Brain pericyte (primary cell): ENCODE measurements at regions not wholly inside any gene's neighbourhood (a gene's known extent, or its start where the extent isn't known, plus 50 kb on each side); places are given as distances from the start of the nearest gene placed in this dataset.

ENCODE experiments used
- DNase-seq: peaks from one replicate; pipeline ENCODE4 v3.0.0-alpha.2; 2012; ENCODE audit warnings: low read depth, low spot score

DNA sequence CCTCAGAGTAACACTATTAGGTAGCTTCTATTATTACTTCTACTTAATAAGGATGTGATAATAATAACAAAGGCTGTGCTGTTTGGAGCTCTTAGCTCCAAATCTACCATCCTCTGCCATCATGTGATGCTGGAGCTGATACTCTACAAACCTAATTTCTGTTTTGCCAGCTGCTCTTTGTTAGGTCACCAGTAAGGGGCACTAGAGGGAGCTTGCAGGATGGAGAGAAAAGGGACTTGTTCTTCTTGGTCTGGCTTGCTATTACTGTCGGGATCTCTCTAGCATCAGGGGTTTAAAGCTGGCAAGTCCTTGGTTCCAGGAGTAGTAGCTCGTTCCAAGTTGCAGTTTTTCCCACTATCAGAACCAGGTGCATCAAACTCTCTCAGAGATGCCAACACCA, 194.9 kb upstream of the KBTBD8 start:
- no peak for DNase-seq

DNA sequence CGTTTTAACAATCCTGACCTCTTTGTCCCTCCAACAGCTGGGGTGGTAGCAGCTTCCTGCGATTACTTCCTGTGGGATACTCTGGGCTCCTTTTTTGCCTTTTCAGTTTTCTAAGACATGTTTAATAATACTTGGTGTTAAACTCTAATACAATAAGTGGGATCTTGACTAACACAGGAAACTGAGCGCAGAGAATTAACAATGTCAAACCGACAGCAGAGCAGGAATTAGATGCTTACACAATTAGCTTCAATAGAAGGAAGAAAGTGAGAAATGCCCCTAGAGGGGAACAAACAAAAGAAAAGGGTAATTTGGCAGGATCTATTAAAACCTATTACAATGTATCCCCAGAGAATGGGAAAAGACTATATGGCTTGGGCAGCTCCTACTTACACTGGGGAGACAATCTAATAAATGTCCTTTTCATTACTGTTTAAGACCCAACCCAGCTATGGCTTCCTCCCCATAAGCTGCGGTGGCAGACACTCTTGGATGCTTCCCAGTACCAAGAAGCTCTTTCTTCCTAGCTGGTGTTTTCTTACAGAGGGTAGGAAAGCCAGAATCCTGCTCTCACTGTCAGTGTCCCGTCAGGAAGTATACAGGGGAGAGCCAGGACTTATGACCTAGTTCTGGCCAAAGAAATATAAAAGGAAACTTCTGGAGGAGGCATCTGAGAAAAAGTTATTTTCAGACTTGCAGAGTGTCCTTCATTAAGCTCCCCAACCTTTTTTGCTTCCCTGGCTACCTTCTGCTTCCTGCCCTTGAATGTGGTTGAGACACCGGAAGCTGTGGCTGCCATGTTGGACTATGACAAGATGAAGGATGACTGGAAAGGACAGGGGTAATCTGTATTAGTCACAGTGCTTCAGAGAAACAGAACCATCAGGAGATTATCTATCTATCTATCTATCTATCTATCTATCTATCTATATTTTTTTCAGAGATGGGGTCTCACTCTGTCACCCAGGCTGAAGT, 194.1 kb upstream of the KBTBD8 start:
- DNase-seq = no peak

DNA sequence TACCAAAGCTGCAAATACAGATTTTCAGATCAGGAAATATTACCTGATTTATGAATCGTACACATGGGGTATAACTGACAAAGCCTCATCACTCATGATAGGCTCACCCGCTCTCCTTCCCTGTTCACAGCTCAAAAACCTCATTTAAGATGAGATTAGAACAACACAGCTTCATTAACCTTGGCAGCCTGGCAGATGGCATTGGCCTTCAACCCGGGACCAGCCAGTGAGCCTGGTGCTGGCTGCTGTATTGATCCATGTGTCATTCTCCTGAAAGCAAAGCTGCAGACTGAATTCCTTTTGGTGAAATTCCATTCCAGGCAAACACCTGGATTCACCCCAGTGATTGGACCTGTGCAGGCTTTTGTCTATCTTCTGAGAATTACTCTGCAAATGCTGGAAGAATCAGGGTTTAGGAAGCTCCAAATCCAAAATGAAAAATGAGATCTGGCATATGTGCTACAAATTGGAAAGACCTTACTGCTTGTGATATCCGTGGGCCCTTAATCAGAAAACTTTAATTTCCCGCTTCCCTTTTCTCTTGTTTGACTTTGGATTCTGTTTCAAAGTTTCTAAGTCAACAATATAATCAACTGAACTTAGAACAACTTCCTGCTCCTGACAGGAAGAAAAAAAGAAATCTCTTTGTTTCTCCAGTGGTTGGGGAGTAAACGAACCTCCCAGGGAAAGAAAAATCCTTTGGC, 189.1 kb upstream of the KBTBD8 start:
- no peak for DNase-seq

DNA sequence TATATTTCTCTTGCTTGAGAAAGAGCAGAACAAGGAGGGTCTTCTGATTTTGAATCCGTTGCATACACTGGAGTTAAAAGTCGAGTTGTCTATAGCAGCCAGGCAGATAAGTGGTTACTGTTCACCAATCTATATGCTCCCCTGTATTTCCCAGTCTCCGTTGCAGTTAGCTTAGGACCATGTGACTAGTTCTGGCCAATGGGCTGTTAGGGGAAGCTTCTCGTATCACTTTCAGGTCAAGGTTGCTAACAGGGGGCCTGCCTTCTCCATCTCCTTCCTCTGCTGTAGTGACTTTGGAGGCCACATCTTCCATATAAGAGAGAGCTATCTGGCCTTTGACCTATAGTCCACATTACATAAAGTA, 188.5 kb upstream of the KBTBD8 start:
- DNase-seq = no peak

DNA sequence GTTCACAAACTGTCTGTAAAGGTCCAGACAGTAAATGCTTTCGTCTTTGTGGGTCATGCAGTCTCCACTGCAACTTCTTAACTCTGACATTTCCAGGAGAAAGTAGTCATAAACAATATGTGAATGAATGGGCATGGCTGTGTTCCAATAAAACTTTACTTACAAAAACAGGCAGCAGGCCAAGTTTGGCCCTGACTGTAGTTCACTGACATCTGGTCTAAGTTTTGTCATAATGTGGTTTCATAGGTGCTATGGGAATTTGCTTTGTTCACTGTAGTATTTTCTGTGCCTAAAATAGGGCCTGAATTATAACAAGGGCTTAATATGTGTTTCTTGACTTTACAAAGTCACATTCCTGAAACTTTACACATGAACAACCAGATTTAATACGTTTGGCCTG, 186.0 kb upstream of the KBTBD8 start:
- no peak for DNase-seq

DNA sequence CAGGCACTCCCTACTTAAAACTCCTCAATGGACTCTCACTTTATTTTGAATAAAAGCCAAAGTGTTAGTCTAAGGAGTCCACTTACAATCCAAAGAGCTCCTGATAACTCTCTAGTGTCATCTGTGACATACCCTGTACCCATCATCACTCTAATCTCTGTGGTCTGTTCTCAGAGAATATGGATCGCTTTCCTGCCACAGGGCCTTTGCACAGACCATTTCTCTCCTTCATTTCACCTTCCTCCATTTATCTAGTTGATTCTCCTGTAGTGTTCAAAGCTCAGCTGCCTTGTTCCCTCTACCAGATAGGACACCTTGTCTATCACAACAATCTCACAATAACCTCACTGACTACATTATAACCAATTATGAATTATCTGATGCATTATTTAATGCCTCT, 185.4 kb upstream of the KBTBD8 start:
- DNase-seq = no peak

DNA sequence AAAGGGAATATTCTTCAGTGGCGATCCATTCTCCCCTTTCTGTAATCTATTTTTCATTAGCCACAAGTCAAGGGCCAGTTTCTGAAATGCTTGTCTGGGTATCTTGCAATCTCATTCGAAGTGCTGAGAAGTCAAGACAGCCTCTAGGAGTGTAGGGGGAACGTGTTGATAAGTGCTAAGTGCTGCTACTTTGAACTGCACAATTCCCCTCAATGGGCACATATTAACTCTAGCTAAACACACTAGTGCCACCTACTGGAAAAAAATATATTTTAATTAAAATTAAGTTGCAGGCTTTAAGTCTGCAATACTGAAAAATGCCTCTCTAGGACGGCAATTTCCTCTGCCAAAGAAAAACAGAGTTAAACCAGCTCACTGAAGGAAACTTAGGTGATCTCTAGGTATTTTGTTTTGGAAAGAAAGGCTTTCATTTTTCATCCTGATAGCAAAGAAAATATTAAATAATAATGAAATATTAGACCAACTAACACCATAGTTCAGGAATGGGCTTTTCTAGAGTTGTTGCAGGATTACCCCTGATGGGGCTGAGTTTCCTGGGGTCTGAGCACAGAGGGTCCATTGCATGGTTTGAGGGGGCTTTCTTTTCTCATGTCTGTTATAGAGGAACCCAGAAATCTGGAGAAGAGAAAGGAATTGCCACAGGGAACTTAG, 181.9 kb upstream of the KBTBD8 start:
- DNase-seq = no peak

DNA sequence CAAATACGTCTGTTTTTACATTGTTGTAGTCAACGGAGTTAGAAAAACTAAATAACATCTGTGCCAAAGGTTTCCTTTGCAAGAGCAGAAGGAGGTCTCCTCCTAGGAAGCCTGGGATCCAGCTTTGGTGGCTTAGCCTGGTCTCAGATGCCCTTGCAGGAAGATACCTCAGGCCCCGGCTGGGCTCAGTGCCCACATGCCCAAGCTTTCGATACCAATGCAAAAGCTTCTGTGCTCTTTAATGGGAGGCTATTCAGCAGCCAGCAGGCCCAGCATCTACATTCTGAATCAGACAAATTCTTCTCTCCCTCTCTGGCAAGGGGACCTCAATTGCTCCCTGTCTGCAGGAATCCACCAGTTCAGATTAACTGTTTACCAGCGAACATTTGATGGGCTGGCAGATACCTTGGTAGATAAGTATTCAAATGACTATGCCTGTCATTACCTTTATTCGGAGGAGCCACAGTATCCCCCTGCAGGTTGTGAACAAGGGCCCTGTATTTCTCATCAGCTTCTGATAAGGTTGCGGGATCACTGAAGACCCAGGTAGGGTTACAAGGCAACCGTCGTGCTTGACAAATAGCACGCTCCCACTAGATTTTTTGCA, 180.1 kb upstream of the KBTBD8 start:
- no peak for DNase-seq

DNA sequence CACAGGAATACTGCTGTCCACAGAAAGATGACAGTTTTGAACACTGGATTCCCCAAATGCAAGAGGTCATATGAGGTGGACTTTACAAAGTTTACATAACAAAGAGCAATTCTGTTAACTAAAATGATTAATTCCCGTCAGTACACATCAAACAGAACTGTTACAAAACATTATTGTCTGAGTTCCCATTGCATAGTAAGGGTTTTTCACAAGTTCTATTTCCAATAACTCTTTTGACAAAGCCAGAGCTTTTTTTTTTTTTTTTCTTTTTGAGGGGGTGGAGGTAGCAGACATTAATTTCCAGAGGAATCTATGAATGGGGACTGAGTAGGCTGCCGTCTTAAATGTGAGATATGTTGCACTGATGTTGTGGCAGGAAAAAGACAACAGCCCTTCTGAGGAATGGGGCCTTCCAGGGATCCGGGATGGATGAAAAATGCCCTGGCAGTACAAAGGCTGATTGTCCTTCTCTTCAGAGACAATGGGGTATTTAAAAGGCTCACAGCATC, 178.1 kb upstream of the KBTBD8 start:
- DNase-seq = no peak

DNA sequence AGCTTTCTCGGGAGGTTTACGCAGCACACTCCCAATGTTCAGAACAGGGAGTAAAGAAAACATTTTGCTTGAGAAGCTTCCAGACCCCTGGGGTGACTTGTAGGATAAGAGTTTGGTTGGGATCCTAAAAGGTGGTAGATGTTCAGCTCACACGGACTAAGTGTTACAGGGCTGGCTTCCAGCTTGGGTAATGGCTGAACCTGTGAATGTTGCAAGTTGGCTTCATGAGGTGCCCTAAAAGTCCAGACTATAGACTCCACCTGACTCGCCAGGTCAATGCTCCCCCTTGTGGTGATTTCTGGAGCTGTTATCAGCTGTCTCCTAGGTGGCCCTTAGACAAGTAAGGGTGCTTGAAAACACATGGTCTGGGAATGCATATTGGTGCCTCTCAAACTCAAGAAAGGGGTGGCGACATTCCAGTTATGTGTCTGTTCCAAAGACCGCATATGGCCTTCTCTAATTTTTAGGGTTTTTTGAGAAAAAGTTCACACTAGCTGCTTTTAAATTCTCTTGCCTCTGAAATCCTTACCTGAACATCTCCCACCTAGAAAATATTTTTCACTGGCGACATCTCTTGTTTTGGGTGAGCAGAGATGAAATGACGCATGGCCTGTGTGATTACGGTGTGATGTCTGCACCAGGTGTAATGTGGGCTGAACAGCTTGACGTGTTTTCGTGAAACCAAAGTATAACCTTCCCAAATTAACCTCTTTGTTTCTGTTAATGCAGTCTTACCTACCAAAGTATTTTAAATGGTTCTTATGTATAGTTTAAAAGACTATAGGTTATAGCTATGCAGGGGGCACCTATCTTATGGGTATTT, 175.7 kb upstream of the KBTBD8 start:
- peak; percentile 47 for DNase-seq

DNA sequence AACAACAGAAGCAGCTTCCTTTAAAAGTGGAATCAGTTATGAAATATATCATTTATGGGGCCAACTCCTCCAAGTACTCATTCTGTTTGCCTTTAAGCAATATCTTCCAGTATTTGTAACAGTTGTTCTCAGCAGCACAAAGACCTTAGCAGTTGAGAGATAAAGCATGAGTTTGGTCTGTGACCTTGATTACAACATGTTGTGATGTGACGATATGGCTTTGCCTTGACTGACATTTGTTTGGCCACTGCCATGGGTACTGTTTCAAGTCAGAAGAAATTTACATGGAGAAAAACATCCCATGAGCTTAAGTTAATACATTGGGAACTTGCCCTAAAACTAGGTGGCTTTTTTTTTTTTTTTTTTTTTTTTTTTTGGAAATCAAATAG, 175.1 kb upstream of the KBTBD8 start:
- no peak for DNase-seq

DNA sequence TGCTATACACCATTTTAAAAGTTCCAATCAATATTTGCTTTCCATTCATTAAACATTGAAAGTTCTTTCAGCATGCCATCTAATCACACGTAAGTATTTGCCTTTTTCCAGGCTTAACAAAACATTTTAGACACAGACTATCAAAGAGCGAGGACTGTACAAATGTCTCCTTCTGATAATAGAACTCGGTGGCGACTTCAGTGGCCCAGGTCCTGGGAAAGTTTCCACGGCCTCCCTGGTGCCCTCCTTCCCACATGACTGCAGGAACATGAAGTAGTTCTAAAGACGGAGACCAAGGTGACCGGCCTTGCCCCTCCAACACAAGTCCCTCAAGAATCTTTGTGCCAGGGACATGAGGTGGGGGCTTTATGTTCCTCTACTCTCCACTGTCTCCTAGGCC, 174.6 kb upstream of the KBTBD8 start:
- no peak for DNase-seq

DNA sequence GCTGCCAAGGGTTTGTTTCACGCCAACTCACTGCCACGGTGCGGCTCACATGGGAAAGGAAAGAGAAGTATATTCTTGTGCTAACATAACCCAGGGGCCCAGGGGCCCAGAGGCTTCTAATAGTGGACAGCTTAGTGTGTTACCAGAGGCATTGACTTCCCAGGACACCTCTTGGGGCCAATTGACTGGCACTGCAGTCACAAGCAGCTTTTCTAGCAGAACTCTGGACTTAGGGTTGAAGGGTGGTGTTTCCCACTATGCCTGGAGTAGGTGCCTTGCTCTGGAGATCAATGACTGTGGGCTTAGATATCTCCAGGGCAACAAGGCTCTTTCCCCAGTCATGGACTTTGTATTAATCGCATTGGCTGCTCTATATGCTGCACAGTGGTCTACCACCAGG, 172.7 kb upstream of the KBTBD8 start:
- DNase-seq = no peak

DNA sequence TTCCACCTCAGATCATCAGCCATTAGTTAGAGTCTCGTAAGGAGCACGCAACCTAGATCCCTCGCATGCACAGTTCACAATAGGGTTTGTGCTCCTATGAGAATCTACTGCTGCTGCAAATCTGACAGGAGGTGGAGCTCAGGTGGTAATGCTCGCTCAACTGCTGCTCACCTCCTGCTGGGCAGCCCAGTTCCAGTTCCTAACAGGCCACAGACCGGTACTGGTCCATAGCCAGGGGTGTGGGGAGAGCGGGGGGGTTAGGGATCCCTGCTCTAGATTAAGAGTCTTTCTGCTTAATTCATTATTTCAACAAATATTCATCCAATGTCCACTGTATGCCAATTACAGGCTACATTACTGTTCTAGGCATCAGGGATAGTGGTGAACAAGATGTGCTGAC, 170.4 kb upstream of the KBTBD8 start:
- no peak for DNase-seq

DNA sequence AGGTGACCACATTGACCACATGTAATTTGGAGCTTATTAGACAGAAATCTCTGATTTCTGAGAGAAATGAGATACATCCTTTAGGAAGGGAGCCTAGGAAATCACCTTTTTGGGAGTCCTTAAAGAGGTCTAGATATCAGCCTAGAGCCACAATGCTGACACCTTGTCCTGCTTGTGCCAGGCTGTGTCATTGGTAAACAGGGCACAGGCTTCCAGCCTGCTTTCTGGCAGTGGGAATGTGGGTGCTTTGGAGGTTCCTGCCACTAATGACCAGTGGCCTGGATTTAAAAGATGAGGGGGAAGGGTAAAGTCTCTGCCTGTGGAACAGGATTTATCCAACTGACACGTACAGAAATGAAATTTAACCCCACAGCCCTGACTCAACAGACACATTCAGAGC, 169.8 kb upstream of the KBTBD8 start:
- DNase-seq = no peak

DNA sequence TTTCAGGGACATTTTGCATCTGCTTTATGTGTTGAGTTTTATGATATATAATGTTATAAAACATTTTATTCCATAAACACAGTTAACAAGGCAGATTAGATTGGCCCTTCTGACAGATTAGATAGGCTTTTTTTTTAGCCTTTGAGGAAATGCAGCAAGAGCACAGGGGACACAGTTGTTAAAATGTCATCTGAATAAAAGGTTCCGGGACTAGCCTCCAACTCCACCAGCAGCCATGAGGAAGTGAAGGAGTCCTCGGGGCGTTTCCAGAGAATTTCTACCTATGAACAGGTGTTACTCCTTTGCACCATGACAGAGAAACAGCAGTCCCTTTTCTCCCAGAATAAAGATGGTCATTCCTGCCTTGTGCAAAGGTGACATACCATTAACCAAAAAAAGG, 167.8 kb upstream of the KBTBD8 start:
- DNase-seq = no peak

DNA sequence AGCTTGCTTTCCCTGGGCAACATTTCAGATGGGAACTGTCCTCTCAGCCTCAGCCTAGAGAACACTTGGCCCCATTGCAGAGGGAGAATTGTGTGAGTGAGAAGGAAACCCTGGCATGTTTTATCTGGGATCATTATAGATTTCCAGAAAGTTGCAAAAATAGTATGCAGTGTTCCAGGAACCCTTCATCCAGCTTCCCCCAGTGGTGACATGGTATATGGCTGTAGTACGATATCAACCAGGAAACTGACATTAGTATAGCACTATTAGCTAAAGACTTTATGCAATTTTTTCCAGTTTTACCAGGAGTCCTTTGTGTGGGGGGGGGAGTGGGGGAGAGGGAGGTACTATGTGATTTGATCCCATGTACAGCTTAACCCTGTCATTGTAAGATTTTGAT, 166.2 kb upstream of the KBTBD8 start:
- no peak for DNase-seq

DNA sequence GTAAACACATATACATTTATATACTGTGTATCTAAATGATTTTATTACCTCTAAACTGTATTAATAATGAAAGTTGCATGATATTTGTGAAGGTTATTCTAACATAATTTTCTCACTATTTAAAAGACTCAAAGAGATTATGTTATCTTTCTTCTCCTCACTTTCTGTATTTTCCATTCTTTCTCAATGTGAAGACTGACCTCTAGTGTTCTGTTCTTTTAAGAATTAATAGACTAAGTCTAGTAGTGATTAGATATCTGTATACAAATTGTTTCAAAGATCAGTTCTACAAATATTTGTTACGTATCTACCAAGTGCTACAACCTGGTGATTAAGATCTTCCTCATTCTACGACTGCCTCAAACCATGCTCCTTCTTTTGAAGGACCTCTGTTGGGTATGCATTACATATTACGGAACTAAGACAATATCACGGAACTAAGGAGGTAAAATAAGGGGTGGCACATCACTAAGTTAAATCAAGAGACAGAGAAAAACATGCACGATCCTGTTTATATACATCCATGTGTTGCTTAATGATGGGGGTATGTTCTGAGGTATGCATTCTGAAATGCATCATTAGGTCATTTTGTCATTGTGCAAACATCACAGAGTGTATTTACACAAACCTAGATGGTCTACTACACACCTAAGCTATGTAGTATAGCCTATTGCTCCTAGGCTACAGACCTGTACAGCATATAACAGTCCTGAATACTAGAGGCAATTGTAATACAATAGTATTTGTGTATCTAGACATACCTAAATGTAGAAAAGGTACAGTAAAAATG, 161.5 kb upstream of the KBTBD8 start:
- no peak for DNase-seq

DNA sequence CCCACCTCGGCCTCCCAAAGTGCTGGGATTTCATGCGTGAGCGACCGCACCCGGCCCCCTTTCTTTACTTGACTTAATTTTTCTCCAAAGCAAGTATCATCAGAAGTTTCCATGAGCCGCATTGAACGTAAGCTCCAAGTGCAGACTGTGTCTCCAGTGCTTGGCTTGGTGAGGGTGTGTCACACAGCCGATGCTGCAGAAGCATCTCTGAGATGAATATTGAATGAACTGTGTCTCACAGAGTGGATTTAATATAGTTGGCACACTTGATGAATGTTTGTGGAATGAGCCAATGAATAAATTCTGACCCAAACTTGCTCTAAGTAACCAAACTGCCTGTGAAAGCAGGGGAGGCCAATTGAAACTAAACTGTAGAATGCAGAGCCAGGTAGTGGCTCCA, 159.4 kb upstream of the KBTBD8 start:
- no peak for DNase-seq

DNA sequence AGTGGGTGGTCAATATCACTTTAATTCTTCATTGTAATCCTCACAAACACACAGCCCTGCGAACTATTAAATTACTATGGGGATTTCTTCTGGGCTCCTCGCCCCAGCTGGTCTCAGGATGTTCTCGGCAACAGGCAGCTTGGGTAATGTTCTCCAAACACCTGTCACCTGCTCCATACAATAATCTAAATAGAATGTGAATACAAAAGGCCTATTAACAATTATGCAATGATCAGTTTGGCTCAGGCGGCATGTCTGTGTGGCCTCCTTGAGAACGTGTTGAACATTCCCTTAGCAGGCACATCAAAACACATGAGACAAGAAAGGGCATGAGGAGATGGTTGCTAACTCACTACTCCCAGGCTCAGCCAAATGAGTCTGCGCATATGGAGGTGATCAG, 158.6 kb upstream of the KBTBD8 start:
- no peak for DNase-seq
